HEK293 (cell line): ENCODE measurements at regions not wholly inside any gene's neighbourhood (a gene's known extent, or its start where the extent isn't known, plus 50 kb on each side); places are given as distances from the start of the nearest gene placed in this dataset.

ENCODE experiments used
- CTCF ChIA-PET: fragments of 350-600 bp; formaldehyde crosslinking; extraction: SDS; loops from one replicate; lab custom pipeline; 2021; ENCODE audit warnings: antibody characterized with exemption; lab: Yijun Ruan, JAX
- POLR2A ChIA-PET: fragments of 300-600 bp; formaldehyde crosslinking; extraction: SDS; loops from one replicate; lab custom pipeline; 2020; ENCODE audit warnings: antibody characterized with exemption, inconsistent platforms; lab: Yijun Ruan, JAX
- H3K27ac ChIP-seq: fragments of 200-500 bp; sonication (Bioruptor generic); 2 replicates; pipeline ENCODE4 v1.5.1; 2014; ENCODE audit warnings: low read depth, low read length, control low read depth, inconsistent platforms; ENCODE audit errors: extremely low read depth
- H3K36me3 ChIP-seq, 2 experiments: fragments of 200-500 bp in 1 of 2; sonication (Bioruptor generic) in 1 of 2; 1 replicate in 1 of 2; 2 replicates in 1 of 2; pipeline ENCODE4 v1.5.1; 2014 to 2017; ENCODE audit warnings: inconsistent platforms in 2 of 2, low read length in 2 of 2; ENCODE audit not compliant: control insufficient read depth in 2 of 2, insufficient read depth in 1 of 2
- H3K4me1 ChIP-seq: fragments of 200-500 bp; sonication (Bioruptor generic); 2 replicates; pipeline ENCODE4 v1.5.1; 2014; ENCODE audit warnings: mild to moderate bottlenecking, low read length, inconsistent platforms; ENCODE audit not compliant: control insufficient read depth, insufficient read depth
- H3K4me3 ChIP-seq: 2 replicates; pipeline ENCODE4 v1.5.1; 2011; ENCODE audit warnings: low read depth, mild to moderate bottlenecking, control low read depth, low read length, moderate library complexity
- H3K9me3 ChIP-seq: fragments of 200-500 bp; sonication (Bioruptor generic); 2 replicates; pipeline ENCODE4 v1.5.1; 2014; ENCODE audit warnings: low read depth, low read length, inconsistent platforms; ENCODE audit not compliant: control insufficient read depth, insufficient read depth
- FEZF1 ChIP-seq: fragments of 450-650 bp; formaldehyde crosslinking; IDR thresholded peaks from 2 replicates; pipeline ENCODE4 v1.5.1; 2016; ENCODE audit warnings: missing biosample characterization, missing genetic modification characterization
- HOXA7 ChIP-seq: sonication (generic); formaldehyde crosslinking; IDR thresholded peaks from 2 replicates; pipeline ENCODE4 v1.8.1; 2022; ENCODE audit warnings: missing genetic modification reagents, borderline replicate concordance
- HOXC10 ChIP-seq: sonication (generic); formaldehyde crosslinking; IDR thresholded peaks from 2 replicates; pipeline ENCODE4 v1.8.1; 2023; ENCODE audit warnings: mild to moderate bottlenecking, missing genetic modification reagents
- PRDM1 ChIP-seq: fragments of 450-650 bp; formaldehyde crosslinking; IDR thresholded peaks from 2 replicates; pipeline ENCODE4; 2016; ENCODE audit warnings: missing biosample characterization, missing genetic modification characterization
- REPIN1 ChIP-seq: fragments of 450-650 bp; formaldehyde crosslinking; IDR thresholded peaks from 2 replicates; pipeline ENCODE4 v1.5.1; 2017; ENCODE audit warnings: missing biosample characterization, missing genetic modification characterization, low read depth
- SALL2 ChIP-seq: fragments of 450-650 bp; formaldehyde crosslinking; IDR thresholded peaks from 2 replicates; pipeline ENCODE4 v1.5.0; 2017; ENCODE audit warnings: missing biosample characterization, mild to moderate bottlenecking, missing genetic modification characterization, borderline replicate concordance
- SP3 ChIP-seq: fragments of 450-650 bp; formaldehyde crosslinking; IDR thresholded peaks from 2 replicates; pipeline ENCODE4 v1.5.1; 2016; ENCODE audit warnings: missing biosample characterization, missing genetic modification characterization
- SP7 ChIP-seq: fragments of 450-650 bp; formaldehyde crosslinking; IDR thresholded peaks from 2 replicates; pipeline ENCODE4 v1.5.1; 2016; ENCODE audit warnings: missing biosample characterization, missing genetic modification characterization
- ZEB2 ChIP-seq: fragments of 450-650 bp; formaldehyde crosslinking; IDR thresholded peaks from 2 replicates; pipeline ENCODE4 v1.5.1; 2016; ENCODE audit warnings: missing biosample characterization, missing genetic modification characterization
- ZNF366 ChIP-seq: fragments of 450-650 bp; formaldehyde crosslinking; conservative IDR thresholded peaks from 2 replicates; pipeline ENCODE4 v1.5.1; 2016; ENCODE audit warnings: missing biosample characterization, missing genetic modification characterization
- ZNF585B ChIP-seq: fragments of 450-650 bp; formaldehyde crosslinking; IDR thresholded peaks from 2 replicates; pipeline ENCODE4 v1.5.1; 2016; ENCODE audit warnings: missing biosample characterization, missing genetic modification characterization
- ZNF654 ChIP-seq: fragments of 450-650 bp; formaldehyde crosslinking; IDR thresholded peaks from 2 replicates; pipeline ENCODE4 v1.5.1; 2016; ENCODE audit warnings: low read depth, missing biosample characterization, missing genetic modification characterization
- ZNF660 ChIP-seq: fragments of 450-650 bp; IDR thresholded peaks from 2 replicates; pipeline ENCODE4 v1.5.1; 2018; ENCODE audit warnings: missing biosample characterization, mild to moderate bottlenecking, missing genetic modification characterization
- ZNF664 ChIP-seq: fragments of 450-650 bp; formaldehyde crosslinking; IDR thresholded peaks from 2 replicates; pipeline ENCODE4 v1.5.1; 2016; ENCODE audit warnings: missing biosample characterization, missing genetic modification characterization
- ZNF747 ChIP-seq: fragments of 450-650 bp; formaldehyde crosslinking; IDR thresholded peaks from 2 replicates; pipeline ENCODE4 v1.5.1; 2016; ENCODE audit warnings: missing biosample characterization, missing genetic modification characterization
- TF ChIP-seq, protein P1 (sequence below): fragments of 450-650 bp; formaldehyde crosslinking; IDR thresholded peaks from 2 replicates; pipeline ENCODE4 v1.5.1; 2017; ENCODE audit warnings: missing biosample characterization, missing genetic modification characterization
- TF ChIP-seq, protein P2 (sequence below): fragments of 450-650 bp; formaldehyde crosslinking; IDR thresholded peaks from 2 replicates; pipeline ENCODE4 v1.5.1; 2016; ENCODE audit warnings: missing biosample characterization, missing genetic modification characterization
- TF ChIP-seq, protein P3 (sequence below): fragments of 450-650 bp; formaldehyde crosslinking; IDR thresholded peaks from 2 replicates; pipeline ENCODE4 v1.5.1; 2016; ENCODE audit warnings: missing biosample characterization, missing genetic modification characterization
- TF ChIP-seq, protein P4 (sequence below): fragments of 450-650 bp; formaldehyde crosslinking; IDR thresholded peaks from 2 replicates; pipeline ENCODE4 v1.5.0; 2017; ENCODE audit warnings: missing biosample characterization, missing genetic modification characterization, borderline replicate concordance
- TF ChIP-seq, protein P5 (sequence below): fragments of 450-650 bp; formaldehyde crosslinking; IDR thresholded peaks from 2 replicates; pipeline ENCODE4 v1.5.1; 2016; ENCODE audit warnings: missing biosample characterization, missing genetic modification characterization, low read depth

- CTCF ChIA-PET: no interaction called here
- TF ChIP-seq ZNF747 (tag by site-specific recombination): no peak
- TF ChIP-seq, protein P1, sequence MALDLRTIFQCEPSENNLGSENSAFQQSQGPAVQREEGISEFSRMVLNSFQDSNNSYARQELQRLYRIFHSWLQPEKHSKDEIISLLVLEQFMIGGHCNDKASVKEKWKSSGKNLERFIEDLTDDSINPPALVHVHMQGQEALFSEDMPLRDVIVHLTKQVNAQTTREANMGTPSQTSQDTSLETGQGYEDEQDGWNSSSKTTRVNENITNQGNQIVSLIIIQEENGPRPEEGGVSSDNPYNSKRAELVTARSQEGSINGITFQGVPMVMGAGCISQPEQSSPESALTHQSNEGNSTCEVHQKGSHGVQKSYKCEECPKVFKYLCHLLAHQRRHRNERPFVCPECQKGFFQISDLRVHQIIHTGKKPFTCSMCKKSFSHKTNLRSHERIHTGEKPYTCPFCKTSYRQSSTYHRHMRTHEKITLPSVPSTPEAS (tag by site-specific recombination): peak; percentile 27; the same call in 1 of the 2 replicates
- no peak for TF ChIP-seq ZNF585B
- TF ChIP-seq ZNF366 (tag by site-specific recombination): no peak
- TF ChIP-seq PRDM1: no peak
- POLR2A ChIA-PET: no interaction called here
- H3K36me3 ChIP-seq: no peaks in the 10 kb centered on the region
- no peaks in the 10 kb centered on the region for H3K4me1 ChIP-seq
- H3K27ac ChIP-seq: no peak overlapping the region
- H3K9me3 ChIP-seq: no peaks in the 10 kb centered on the region
- H3K4me3 ChIP-seq: no peak overlapping the region
Measured at GRCh38 chr3:157618886-157619285, 115.7 kb upstream of the VEPH1 start.

DNA sequence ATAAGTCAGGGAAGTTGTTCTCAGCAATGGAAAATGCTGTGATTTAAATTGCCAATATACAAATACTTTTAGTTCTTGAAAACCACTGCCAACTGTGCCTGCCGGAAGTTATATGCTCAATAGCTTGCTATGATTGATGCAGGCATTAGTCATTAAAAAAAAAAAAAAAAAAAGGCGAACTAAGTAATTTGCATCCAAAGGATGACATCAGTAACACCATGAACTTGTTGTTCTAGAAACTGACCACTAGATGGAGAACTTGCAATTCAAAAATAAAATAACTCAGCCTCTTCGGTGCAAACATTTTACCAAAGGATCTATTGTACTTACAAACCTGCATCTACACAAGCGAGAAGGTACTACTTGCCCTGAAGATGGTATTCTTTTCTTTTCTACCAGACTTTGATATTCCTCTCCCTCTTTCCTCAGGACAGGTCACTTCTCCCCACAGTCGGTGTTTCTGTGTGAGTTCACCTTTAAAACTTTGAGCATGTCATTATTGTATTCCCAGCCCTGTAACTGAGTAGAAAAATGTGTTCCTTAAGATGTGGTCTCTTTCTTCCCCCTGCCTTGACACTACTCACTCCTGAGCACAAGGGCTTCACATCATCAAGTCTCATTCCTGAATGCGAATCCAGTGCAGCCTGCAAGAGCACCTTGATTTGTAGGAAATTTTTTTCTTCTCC is 115.0 kb upstream of the VEPH1 start:
- Histone ChIP-seq H3K36me3 (no peaks in the 10 kb centered on the region), H3K27ac (no peak overlapping the region), H3K9me3 (no peaks in the 10 kb centered on the region), H3K4me1 (no peaks in the 10 kb centered on the region), H3K4me3 (no peak overlapping the region)
- TF ChIP-seq SP7 (0 out of 2 replicates have a peak, but pooled peaks have one; percentile 20), HOXC10 (CRISPR knock-in tag) (no peak), ZNF664 (no peak), ZEB2 (0 out of 2 replicates have a peak, but pooled peaks have one; percentile 15), REPIN1 (tag by site-specific recombination) (no peak), SP3 (tag by site-specific recombination) (no peak), ZNF654 (tag by site-specific recombination) (peak; percentile 80), HOXA7 (CRISPR knock-in tag) (no peak), FEZF1 (peak; percentile 8; the same call in 1 of the 2 replicates), ZNF660 (tag by site-specific recombination) (peak; percentile 61; the same call in 1 of the 2 replicates), SALL2 (tag by site-specific recombination) (no peak)
- TF ChIP-seq, protein P2, sequence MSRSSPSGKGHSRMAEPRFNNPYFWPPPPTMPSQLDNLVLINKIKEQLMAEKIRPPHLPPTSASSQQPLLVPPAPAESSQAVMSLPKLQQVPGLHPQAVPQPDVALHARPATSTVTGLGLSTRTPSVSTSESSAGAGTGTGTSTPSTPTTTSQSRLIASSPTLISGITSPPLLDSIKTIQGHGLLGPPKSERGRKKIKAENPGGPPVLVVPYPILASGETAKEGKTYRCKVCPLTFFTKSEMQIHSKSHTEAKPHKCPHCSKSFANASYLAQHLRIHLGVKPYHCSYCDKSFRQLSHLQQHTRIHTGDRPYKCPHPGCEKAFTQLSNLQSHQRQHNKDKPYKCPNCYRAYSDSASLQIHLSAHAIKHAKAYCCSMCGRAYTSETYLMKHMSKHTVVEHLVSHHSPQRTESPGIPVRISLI (tag by site-specific recombination): peak; percentile 59; the same call in 1 of the 2 replicates
- TF ChIP-seq, protein P3, sequence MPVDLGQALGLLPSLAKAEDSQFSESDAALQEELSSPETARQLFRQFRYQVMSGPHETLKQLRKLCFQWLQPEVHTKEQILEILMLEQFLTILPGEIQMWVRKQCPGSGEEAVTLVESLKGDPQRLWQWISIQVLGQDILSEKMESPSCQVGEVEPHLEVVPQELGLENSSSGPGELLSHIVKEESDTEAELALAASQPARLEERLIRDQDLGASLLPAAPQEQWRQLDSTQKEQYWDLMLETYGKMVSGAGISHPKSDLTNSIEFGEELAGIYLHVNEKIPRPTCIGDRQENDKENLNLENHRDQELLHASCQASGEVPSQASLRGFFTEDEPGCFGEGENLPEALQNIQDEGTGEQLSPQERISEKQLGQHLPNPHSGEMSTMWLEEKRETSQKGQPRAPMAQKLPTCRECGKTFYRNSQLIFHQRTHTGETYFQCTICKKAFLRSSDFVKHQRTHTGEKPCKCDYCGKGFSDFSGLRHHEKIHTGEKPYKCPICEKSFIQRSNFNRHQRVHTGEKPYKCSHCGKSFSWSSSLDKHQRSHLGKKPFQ (tag by site-specific recombination): no peak
- TF ChIP-seq, protein P4, sequence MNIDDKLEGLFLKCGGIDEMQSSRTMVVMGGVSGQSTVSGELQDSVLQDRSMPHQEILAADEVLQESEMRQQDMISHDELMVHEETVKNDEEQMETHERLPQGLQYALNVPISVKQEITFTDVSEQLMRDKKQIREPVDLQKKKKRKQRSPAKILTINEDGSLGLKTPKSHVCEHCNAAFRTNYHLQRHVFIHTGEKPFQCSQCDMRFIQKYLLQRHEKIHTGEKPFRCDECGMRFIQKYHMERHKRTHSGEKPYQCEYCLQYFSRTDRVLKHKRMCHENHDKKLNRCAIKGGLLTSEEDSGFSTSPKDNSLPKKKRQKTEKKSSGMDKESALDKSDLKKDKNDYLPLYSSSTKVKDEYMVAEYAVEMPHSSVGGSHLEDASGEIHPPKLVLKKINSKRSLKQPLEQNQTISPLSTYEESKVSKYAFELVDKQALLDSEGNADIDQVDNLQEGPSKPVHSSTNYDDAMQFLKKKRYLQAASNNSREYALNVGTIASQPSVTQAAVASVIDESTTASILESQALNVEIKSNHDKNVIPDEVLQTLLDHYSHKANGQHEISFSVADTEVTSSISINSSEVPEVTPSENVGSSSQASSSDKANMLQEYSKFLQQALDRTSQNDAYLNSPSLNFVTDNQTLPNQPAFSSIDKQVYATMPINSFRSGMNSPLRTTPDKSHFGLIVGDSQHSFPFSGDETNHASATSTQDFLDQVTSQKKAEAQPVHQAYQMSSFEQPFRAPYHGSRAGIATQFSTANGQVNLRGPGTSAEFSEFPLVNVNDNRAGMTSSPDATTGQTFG (tag by site-specific recombination): no peak
- TF ChIP-seq, protein P5, sequence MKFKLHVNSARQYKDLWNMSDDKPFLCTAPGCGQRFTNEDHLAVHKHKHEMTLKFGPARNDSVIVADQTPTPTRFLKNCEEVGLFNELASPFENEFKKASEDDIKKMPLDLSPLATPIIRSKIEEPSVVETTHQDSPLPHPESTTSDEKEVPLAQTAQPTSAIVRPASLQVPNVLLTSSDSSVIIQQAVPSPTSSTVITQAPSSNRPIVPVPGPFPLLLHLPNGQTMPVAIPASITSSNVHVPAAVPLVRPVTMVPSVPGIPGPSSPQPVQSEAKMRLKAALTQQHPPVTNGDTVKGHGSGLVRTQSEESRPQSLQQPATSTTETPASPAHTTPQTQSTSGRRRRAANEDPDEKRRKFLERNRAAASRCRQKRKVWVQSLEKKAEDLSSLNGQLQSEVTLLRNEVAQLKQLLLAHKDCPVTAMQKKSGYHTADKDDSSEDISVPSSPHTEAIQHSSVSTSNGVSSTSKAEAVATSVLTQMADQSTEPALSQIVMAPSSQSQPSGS (tag by site-specific recombination): peak; percentile 81
- CTCF ChIA-PET: interaction anchor here (0.6 to 1.8 kb wide), 9 partner anchors 11 to 815 kb away, joined by 3 to 8 read pairs (median 3); no protein-coding TSS in a partner anchor
- POLR2A ChIA-PET: no interaction called here
